Prostate gland (tissue), 2 donors: ENCODE measurements at regions not wholly inside any gene's neighbourhood (a gene's known extent, or its start where the extent isn't known, plus 50 kb on each side); places are given as distances from the start of the nearest gene placed in this dataset.

ENCODE experiments used
- CTCF ChIP-seq, 4 experiments: fragments of 200-600 bp in 2 of 4; fragments of 450-650 bp in 2 of 4; sonication (generic) in 2 of 4; IDR thresholded peaks; 1 replicate in 3 of 4; 2 replicates in 1 of 4; pipeline ENCODE4 v1.5.1; 2016 to 2019; ENCODE audit warnings: antibody characterized with exemption in 4 of 4, mild to moderate bottlenecking in 2 of 4, moderate library complexity in 2 of 4
- POLR2A ChIP-seq: fragments of 450-650 bp; IDR thresholded peaks from one replicate; pipeline ENCODE4 v1.6.1; 2016; ENCODE audit warnings: antibody characterized with exemption, mild to moderate bottlenecking
- POLR2AphosphoS5 ChIP-seq: sonication (generic); formaldehyde crosslinking; IDR thresholded peaks from one replicate; pipeline ENCODE4 v1.6.1; 2017; ENCODE audit warnings: antibody characterized with exemption

- TF ChIP-seq CTCF (IDR thresholded peaks at IDR 0.05) (no peak), POLR2A (no peak), POLR2AphosphoS5 (no peak)
Observed at GRCh38 chr10:56975513-56975912, 614.5 kb upstream of the ZWINT start.
